Iris pigment epithelial cell (primary cell): ENCODE measurements at regions not wholly inside any gene's neighbourhood (a gene's known extent, or its start where the extent isn't known, plus 50 kb on each side); places are given as distances from the start of the nearest gene placed in this dataset.
"Not testable (repeated sequence)": the region's sequence is repeated elsewhere in the genome, so short reads cannot be mapped to it uniquely, and the experiment has no call there.

Experiments
- DNase-seq: peaks from one replicate; pipeline ENCODE4 v3.0.0-alpha.2; 2011; ENCODE audit warnings: low read depth

DNA sequence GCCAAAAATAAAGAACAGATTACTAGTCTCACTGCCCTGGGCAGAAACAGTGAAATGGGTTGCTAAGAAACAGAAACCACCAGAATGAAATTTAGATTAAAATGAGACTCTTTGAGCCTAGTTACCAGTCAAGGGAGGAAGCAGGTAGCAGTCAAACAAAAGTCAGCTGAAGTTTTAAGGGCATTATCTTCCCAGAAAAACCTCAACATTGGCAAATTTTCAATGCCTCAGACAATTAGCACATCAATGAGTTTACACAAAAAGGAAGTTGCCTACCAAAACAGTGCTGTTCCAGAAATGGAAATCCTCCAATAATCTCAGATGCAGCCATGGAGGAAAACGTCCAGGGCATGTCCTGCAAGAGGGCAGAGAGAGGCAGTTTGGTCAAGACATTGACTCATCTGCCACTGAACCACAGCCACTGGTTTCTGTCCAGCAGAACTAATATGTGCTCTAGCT is 399.7 kb upstream of the ADGRB3 start:
- peak; percentile 44 for DNase-seq

DNA sequence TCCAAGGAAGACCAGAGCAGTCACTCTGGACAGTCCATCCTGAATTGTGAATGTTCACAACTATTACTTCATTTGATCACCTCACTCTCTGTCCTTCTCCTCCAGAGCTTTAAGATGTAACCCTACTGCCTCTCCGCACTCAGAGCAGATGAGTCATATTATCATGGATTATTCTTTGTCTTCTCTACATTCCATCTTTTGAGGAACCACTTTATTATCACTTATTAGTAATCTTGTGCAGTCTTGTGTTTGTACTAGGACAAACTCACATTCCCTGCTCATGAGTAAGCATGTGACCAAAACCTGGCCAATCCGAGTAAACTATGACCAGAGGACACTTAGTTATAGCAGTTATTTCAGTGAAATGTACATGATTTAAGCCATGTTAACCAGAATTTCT is 401.5 kb upstream of the ADGRB3 start:
- peak; percentile 63 for DNase-seq

DNA sequence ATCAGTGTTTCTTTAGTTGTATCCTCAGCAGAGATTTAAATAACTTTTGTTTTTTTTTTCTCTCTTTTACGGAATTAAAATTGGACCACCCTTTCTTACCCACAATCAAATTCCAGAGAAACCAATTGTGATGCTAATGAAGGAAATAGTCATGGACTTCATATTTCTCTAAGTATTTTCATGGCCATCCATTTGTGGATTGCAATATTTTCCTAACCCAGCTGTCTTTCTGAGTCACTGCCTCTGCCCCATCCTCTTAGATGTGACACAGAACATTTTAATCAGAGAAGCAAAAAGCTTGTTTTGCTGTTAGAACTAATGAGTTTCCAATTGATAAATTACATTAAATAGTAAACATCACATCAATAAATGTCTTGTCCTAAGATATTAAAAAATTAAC is 405.5 kb upstream of the ADGRB3 start:
- no peak for DNase-seq

GRCh38 chr6:68226460-68226859 is 408.6 kb upstream of the ADGRB3 start:
- no peak for DNase-seq

DNA sequence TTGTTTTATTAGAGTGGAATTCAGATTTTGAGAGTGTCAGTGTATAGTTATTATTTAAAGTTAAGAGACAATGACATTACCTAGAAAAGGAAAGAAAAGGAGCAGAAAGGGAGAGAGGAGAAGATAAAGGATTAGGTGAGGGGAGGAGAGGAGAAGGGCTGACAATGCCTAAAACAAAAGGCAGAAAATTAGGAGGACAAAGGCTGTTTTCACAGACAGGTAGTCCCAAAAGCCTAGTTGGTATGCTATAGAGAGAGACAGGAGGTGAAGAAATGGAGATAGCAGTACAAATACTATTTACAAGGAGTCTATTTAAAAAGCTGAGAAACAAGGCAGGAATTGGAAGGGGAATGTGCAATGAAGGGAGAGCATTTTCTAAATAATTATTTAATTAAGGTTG is 409.4 kb upstream of the ADGRB3 start:
- DNase-seq, result no peak

- DNase-seq, result peak; percentile 41
Measured at GRCh38 chr6:68211242-68211795, 423.8 kb upstream of the ADGRB3 start.

DNA sequence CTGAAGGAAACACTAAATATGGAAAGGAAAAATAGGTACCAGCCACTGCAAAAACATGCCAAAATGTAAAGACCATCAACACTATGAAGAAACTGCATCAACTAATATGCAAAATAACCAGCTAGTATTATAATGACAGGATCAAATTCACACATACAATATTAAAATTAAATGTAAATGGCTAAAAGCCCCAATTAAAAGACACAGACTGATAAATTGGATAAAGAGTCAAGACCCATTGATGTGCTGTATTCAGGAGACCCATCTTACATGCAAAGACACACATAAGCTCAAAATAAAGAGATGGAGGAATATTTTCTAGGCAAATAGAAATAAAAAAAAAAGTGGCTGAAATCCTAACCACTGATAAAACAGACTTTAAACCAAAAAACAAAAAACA is 427.5 kb upstream of the ADGRB3 start:
- not testable (repeated sequence) for DNase-seq

GRCh38 chr6:68200929-68201328 is 434.2 kb upstream of the ADGRB3 start:
- DNase-seq, result no peak

DNA sequence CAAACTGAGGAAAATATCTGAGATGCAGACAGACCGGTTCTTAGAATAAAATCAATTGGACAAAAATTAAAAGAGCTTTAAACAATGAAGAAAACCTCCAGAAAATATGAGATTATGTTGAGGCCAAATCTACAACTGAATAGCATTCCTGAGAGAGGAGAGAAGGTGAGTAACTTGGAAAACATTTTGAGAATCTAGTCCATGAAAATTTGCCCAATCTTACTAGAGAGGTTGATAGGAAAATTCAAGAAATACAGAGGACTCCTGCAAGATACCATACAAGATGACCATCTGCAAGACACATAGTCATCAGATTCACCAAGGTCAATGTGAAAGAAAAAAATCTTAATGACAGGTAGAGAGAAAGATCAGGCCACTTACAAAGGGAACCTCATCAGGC is 437.7 kb upstream of the ADGRB3 start:
- peak; percentile 7 for DNase-seq

GRCh38 chr6:68196645-68197044 is 438.4 kb upstream of the ADGRB3 start:
- peak; percentile 26 for DNase-seq

GRCh38 chr6:68195753-68196152 is 439.3 kb upstream of the ADGRB3 start:
- not testable (repeated sequence) for DNase-seq

GRCh38 chr6:68194846-68195478 is 440.1 kb upstream of the ADGRB3 start:
- DNase-seq, result no peak

- DNase-seq, result no peak
Measured at GRCh38 chr6:68192988-68193387, 442.1 kb upstream of the ADGRB3 start.

- DNase-seq, result no peak
Measured at GRCh38 chr6:68189217-68189815, 445.8 kb upstream of the ADGRB3 start.

DNA sequence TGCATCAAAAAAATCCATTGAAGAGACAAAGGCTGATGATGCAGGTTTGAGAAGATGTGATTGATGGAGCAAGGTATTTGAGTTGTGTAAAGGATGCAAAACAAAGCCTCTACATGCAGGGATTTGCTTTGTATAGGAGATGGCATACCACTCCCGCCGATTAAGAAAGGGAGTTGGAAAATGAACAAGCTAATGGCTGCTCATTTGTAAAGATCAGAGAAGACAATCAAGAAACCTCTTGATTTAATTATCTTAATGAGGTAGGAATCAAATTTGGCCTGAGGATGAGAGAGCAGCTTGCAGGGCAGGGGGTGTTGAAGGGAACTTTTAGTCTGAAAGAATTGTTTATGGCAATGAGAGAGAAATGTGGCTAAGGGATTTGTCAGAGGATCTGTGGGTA is 448.2 kb upstream of the ADGRB3 start:
- no peak for DNase-seq

- no peak for DNase-seq
Measured at GRCh38 chr6:68182386-68182785, 452.7 kb upstream of the ADGRB3 start.

DNA sequence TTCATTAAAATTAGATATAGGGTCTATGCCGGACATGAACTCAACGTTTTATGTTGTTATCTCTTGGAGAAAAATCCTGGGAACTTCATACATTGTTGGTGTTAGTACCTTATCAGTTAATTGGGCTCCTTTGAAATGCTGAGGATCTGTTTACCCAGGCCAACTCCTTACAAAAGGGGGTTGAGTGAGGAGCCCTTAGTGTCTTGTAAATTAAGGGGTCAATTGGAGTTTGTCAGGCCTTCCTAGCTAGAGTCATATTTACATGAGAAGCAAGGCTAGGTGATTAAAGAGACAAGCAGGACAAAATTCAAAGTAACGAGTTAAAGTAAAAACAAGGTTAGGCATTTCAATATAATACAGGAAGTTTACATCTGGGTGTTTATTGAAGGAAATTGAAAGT is 454.1 kb upstream of the ADGRB3 start:
- not testable (repeated sequence) for DNase-seq

- DNase-seq, result no peak
Measured at GRCh38 chr6:68173616-68174015, 461.5 kb upstream of the ADGRB3 start.

- no peak for DNase-seq
Measured at GRCh38 chr6:68169922-68170321, 465.2 kb upstream of the ADGRB3 start.

DNA sequence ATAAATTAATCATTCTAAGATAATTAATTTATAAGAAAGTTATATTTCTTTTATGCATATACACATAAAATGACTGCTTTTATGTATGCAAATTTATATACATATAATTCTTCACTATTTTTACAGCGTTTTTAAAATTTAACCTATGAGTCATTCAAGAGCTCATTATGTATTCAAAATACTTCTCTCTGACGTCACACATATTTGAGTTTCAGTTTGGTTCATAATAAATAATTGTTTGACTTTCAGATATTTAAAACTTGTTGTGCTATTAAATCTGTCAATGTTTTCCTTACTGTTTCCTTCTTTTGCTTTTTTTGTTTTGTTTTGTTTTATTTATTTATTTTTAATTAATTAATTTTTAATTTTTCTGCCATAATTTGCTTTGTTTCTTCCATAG is 467.5 kb upstream of the ADGRB3 start:
- no peak for DNase-seq

GRCh38 chr6:68160812-68161211 is 474.3 kb upstream of the ADGRB3 start:
- not testable (repeated sequence) for DNase-seq

GRCh38 chr6:68160348-68160747 is 474.7 kb upstream of the ADGRB3 start:
- no peak for DNase-seq

GRCh38 chr6:68159433-68159832 is 475.6 kb upstream of the ADGRB3 start:
- no peak for DNase-seq

DNA sequence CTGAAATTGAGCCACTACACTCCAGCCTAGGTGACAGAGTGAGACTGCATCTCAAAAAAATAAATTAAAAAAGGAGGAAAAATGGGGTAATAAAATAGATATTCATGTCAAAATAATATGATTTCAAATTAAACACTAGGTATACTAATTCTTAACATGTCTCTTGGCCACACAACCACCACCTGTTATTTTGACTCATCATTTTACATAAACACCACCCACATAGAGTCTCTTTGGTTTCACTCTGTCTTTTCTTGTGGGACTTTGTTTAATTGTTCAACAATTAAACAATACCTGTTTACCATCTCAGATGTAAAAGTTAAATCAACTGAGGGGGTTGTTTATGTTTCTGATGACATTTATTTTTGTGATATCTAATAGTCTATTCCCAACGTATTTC is 476.8 kb upstream of the ADGRB3 start:
- no peak for DNase-seq
